ENCODE measurements at regions not wholly inside any gene's neighbourhood (a gene's known extent, or its start where the extent isn't known, plus 50 kb on each side); places are given as distances from the start of the nearest gene placed in this dataset.

DNA sequence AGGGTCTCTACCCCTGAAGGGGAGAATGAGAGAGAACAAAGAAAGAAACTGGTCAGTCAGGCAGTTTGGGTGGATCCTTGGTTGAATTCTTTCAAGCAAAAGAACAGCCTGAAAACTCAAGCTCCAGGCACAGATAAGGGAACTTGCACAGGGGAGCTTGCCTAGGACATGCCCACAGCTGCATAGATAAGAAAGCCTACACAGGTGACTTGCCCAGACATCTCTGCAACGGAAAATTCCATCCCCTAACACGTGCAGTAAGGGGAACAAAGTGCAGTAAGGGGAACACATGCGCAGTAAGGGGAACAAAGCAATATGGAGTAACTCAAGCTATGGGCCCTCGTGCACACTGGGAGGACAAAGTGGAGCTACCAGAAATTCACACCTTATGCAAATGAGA is 540.1 kb upstream of the MIS18BP1 start:
- DNase-seq (ENCODE audit: extremely low spot score in 2 of 2), result no peak
- H3K27me3 ChIP-seq, result no peaks in the 10 kb centered on the region
- no peaks in the 10 kb centered on the region for H3K9me3 ChIP-seq
- H3K36me3 ChIP-seq, result no peaks in the 10 kb centered on the region
- no peaks in the 10 kb centered on the region for H3K4me1 ChIP-seq
- intact Hi-C loops (cut with DNase I), result no loop called here
- TF ChIP-seq POLR2AphosphoS5 (IDR thresholded peaks at IDR 0.05; ENCODE audit: insufficient read depth in 1 of 2, low read depth in 1 of 2) (no peak), POLR2A (IDR thresholded peaks at IDR 0.05) (no peak)
- TF ChIP-seq, protein P1, sequence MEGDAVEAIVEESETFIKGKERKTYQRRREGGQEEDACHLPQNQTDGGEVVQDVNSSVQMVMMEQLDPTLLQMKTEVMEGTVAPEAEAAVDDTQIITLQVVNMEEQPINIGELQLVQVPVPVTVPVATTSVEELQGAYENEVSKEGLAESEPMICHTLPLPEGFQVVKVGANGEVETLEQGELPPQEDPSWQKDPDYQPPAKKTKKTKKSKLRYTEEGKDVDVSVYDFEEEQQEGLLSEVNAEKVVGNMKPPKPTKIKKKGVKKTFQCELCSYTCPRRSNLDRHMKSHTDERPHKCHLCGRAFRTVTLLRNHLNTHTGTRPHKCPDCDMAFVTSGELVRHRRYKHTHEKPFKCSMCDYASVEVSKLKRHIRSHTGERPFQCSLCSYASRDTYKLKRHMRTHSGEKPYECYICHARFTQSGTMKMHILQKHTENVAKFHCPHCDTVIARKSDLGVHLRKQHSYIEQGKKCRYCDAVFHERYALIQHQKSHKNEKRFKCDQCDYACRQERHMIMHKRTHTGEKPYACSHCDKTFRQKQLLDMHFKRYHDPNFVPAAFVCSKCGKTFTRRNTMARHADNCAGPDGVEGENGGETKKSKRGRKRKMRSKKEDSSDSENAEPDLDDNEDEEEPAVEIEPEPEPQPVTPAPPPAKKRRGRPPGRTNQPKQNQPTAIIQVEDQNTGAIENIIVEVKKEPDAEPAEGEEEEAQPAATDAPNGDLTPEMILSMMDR (IDR thresholded peaks at IDR 0.05), result no peak
- H3K4me3 ChIP-seq, result no peak overlapping the region
- H3K27ac ChIP-seq, result no peak overlapping the region

GRCh38 chr14:45790293-45790692 is 537.3 kb upstream of the MIS18BP1 start:
- Histone ChIP-seq H3K4me1 (no peaks in the 10 kb centered on the region), H3K4me3 (no peak overlapping the region), H3K9me3 (peaks cover 9% of the 10 kb centered on the region), H3K27ac (no peak overlapping the region), H3K36me3 (no peaks in the 10 kb centered on the region), H3K27me3 (no peaks in the 10 kb centered on the region)
- no peak for DNase-seq (ENCODE audit: extremely low spot score in 2 of 2)
- intact Hi-C loops (cut with DNase I), result no loop called here
- TF ChIP-seq, protein P1 (IDR thresholded peaks at IDR 0.05), result no peak
- TF ChIP-seq POLR2A (IDR thresholded peaks at IDR 0.05) (no peak), POLR2AphosphoS5 (IDR thresholded peaks at IDR 0.05; ENCODE audit: insufficient read depth in 1 of 2, low read depth in 1 of 2) (no peak)

DNA sequence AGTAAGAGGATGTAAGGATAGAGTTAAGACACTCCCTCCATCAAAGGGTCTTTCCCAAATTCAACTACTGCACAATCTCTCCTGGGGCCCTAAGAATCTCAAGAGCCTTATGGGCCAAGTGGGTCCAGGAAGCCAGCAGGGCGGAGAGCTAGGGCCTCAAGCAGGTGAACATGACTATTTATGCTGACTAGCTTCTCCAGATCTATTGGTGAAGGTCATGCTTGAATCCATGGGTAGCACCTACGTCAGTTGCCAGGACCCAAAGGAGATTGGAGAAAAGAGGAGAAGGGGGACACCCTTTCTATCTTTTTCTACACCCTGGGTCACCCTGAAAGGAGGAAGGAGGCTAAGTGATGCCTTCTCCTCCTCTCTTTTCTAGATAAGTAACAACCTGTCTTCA is 534.2 kb upstream of the MIS18BP1 start:
- peaks cover 9% of the 10 kb centered on the region for H3K9me3 ChIP-seq
- no peaks in the 10 kb centered on the region for H3K36me3 ChIP-seq
- no peaks in the 10 kb centered on the region for H3K27me3 ChIP-seq
- TF ChIP-seq, protein P1 (IDR thresholded peaks at IDR 0.05), result no peak
- no peak for TF ChIP-seq POLR2A (IDR thresholded peaks at IDR 0.05)
- TF ChIP-seq POLR2AphosphoS5 (IDR thresholded peaks at IDR 0.05; ENCODE audit: insufficient read depth in 1 of 2, low read depth in 1 of 2), result no peak
- no peak for DNase-seq (ENCODE audit: extremely low spot score in 2 of 2)
- no peaks in the 10 kb centered on the region for H3K4me1 ChIP-seq
- no peak overlapping the region for H3K27ac ChIP-seq
- intact Hi-C loops (cut with DNase I), result no loop called here
- H3K4me3 ChIP-seq, result no peak overlapping the region

DNA sequence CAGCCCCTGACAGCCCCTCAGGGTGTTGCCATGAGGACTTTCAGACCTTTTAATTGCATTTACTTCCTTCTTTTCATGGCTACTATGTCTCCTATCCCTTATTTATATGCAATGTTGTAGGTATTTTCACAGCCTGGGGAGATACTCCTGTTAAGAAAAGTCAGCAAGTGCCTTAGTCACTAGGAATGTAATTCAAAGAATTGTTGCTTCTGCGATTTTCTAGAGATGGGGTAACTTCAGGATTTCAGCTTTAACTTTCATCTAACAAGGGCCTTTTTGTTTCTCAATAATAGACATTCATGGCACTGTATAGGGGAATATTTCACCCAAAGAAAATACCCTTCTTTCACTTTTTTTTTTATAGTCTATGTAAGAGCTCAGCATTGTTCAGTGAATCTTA is 533.3 kb upstream of the MIS18BP1 start:
- Histone ChIP-seq H3K9me3 (peaks cover 9% of the 10 kb centered on the region), H3K36me3 (no peaks in the 10 kb centered on the region), H3K4me3 (no peak overlapping the region), H3K27ac (no peak overlapping the region), H3K4me1 (no peaks in the 10 kb centered on the region), H3K27me3 (no peaks in the 10 kb centered on the region)
- TF ChIP-seq, protein P1 (IDR thresholded peaks at IDR 0.05), result no peak
- TF ChIP-seq POLR2A (IDR thresholded peaks at IDR 0.05) (no peak), POLR2AphosphoS5 (IDR thresholded peaks at IDR 0.05; ENCODE audit: insufficient read depth in 1 of 2, low read depth in 1 of 2) (no peak)
- intact Hi-C loops (cut with DNase I), result no loop called here
- no peak for DNase-seq (ENCODE audit: extremely low spot score in 2 of 2)

- DNase-seq (ENCODE audit: extremely low spot score in 2 of 2), result no peak
- intact Hi-C loops (cut with DNase I), result no loop called here
- Histone ChIP-seq H3K27ac (no peak overlapping the region), H3K4me3 (no peak overlapping the region), H3K9me3 (peaks cover 9% of the 10 kb centered on the region), H3K4me1 (no peaks in the 10 kb centered on the region), H3K27me3 (no peaks in the 10 kb centered on the region), H3K36me3 (no peaks in the 10 kb centered on the region)
- TF ChIP-seq, protein P1 (IDR thresholded peaks at IDR 0.05), result no peak
- TF ChIP-seq POLR2AphosphoS5 (IDR thresholded peaks at IDR 0.05; ENCODE audit: insufficient read depth in 1 of 2, low read depth in 1 of 2) (no peak), POLR2A (IDR thresholded peaks at IDR 0.05) (no peak)
These were observed 532.2 kb upstream of the MIS18BP1 start for GRCh38 chr14:45785240-45785639.
